ENCODE measurements at regions not wholly inside any gene's neighbourhood (a gene's known extent, or its start where the extent isn't known, plus 50 kb on each side); places are given as distances from the start of the nearest gene placed in this dataset.
"Not testable (repeated sequence)": the region's sequence is repeated elsewhere in the genome, so short reads cannot be mapped to it uniquely, and the experiment has no call there.

GRCh38 chr13:54737211-54737610, 1708.6 kb downstream of the OLFM4 start:
- ATAC-seq, result not testable (repeated sequence)

- no peak for ATAC-seq
Observed at GRCh38 chr13:54742984-54743383, 1714.4 kb downstream of the OLFM4 start.

- no peak for ATAC-seq
Observed at GRCh38 chr13:54744747-54745146, 1716.1 kb downstream of the OLFM4 start.

- ATAC-seq, result no peak
Observed at GRCh38 chr13:54750521-54750920, 1721.9 kb downstream of the OLFM4 start.

GRCh38 chr13:54758795-54759194, 1730.2 kb downstream of the OLFM4 start:
- ATAC-seq, result no peak

GRCh38 chr13:54768214-54768613, 1739.6 kb downstream of the OLFM4 start:
- no peak for ATAC-seq

- no peak for ATAC-seq
Observed at GRCh38 chr13:54775501-54776191, 1747.0 kb downstream of the OLFM4 start.

- no peak for ATAC-seq
Observed at GRCh38 chr13:54787754-54788153, 1759.1 kb downstream of the OLFM4 start.

GRCh38 chr13:54799621-54800226, 1771.1 kb downstream of the OLFM4 start:
- no peak for ATAC-seq

- no peak for ATAC-seq
Observed at GRCh38 chr13:54802226-54802625, 1773.6 kb downstream of the OLFM4 start.

GRCh38 chr13:54805743-54806142, 1777.1 kb downstream of the OLFM4 start:
- no peak for ATAC-seq

GRCh38 chr13:54821938-54822470, 1793.4 kb downstream of the OLFM4 start:
- ATAC-seq, result peak; percentile 92

- not testable (repeated sequence) for ATAC-seq
Observed at GRCh38 chr13:54829391-54830068, 1800.9 kb downstream of the OLFM4 start.

- no peak for ATAC-seq
Observed at GRCh38 chr13:54836273-54836672, 1807.7 kb downstream of the OLFM4 start.

- ATAC-seq, result peak; percentile 88
Observed at GRCh38 chr13:54841682-54842081, 1813.1 kb downstream of the OLFM4 start.

GRCh38 chr13:54845351-54845965, 1816.8 kb downstream of the OLFM4 start:
- no peak for ATAC-seq

GRCh38 chr13:54852831-54853230, 1824.2 kb downstream of the OLFM4 start:
- peak; percentile 89 for ATAC-seq

- ATAC-seq, result peak; percentile 97
Observed at GRCh38 chr13:54859827-54860226, 1831.2 kb downstream of the OLFM4 start.

- no peak for ATAC-seq
Observed at GRCh38 chr13:54875111-54875510, 1846.5 kb downstream of the OLFM4 start.

GRCh38 chr13:54879036-54879435, 1850.4 kb downstream of the OLFM4 start:
- no peak for ATAC-seq

- ATAC-seq, result peak; percentile 56
Observed at GRCh38 chr13:54884682-54885081, 1856.1 kb downstream of the OLFM4 start.

GRCh38 chr13:54890976-54891375, 1862.4 kb downstream of the OLFM4 start:
- no peak for ATAC-seq

- no peak for ATAC-seq
Observed at GRCh38 chr13:54901316-54901715, 1872.7 kb downstream of the OLFM4 start.
